ENCODE measurements at regions not wholly inside any gene's neighbourhood (a gene's known extent, or its start where the extent isn't known, plus 50 kb on each side); places are given as distances from the start of the nearest gene placed in this dataset.

GRCh38 chr10:6364893-6365292 is 162.2 kb downstream of the PFKFB3 start:
- TF ChIP-seq EZH2 (IDR thresholded peaks at IDR 0.05; ENCODE audit: borderline replicate concordance, low read depth, low read length, severe bottlenecking) (no peak), CTCF (IDR thresholded peaks at IDR 0.05; ENCODE audit: extremely low read depth in 1 of 2, insufficient read depth in 1 of 2, low read depth in 1 of 2, low read length in 2 of 2) (no peak)

Data from endothelial cell of umbilical vein (primary cell).